Anterior cingulate cortex (tissue), 58 donors: ENCODE measurements at regions not wholly inside any gene's neighbourhood (a gene's known extent, or its start where the extent isn't known, plus 50 kb on each side); places are given as distances from the start of the nearest gene placed in this dataset.
A peak's percentile ranks its signal among the peaks of the same experiment; 100 is the strongest.

Source experiments
- DNase-seq, 58 donors: peaks; one replicate each; lab custom pipeline; 2025; lab: John Stamatoyannopoulos, UW

GRCh38 chr20:51166489-51166888, 143.6 kb upstream of the KCNG1 start:
- DNase-seq, result no peak

GRCh38 chr20:51165131-51165530, 142.2 kb upstream of the KCNG1 start:
- DNase-seq, result no peak

GRCh38 chr20:51164731-51165130, 141.8 kb upstream of the KCNG1 start:
- DNase-seq, result no peak

GRCh38 chr20:51163996-51164600, 141.2 kb upstream of the KCNG1 start:
- no peak for DNase-seq

- DNase-seq, result no peak
Measured at GRCh38 chr20:51162015-51162414, 139.1 kb upstream of the KCNG1 start.

GRCh38 chr20:51160821-51161220, 137.9 kb upstream of the KCNG1 start:
- no peak for DNase-seq

- DNase-seq, result no peak
Measured at GRCh38 chr20:51159981-51160380, 137.1 kb upstream of the KCNG1 start.

- peak in 5 of 58 donors; percentile 4 to 26 (median 11) for DNase-seq
Measured at GRCh38 chr20:51159303-51159702, 136.4 kb upstream of the KCNG1 start.

- DNase-seq, result no peak
Measured at GRCh38 chr20:51158226-51158625, 135.3 kb upstream of the KCNG1 start.

- peak in 17 of 58 donors; percentile 7 to 43 (median 16) for DNase-seq
Measured at GRCh38 chr20:51156041-51156982, 133.4 kb upstream of the KCNG1 start.

GRCh38 chr20:51154708-51155690, 132.1 kb upstream of the KCNG1 start:
- no peak for DNase-seq

GRCh38 chr20:51153867-51154707, 131.2 kb upstream of the KCNG1 start:
- DNase-seq, result no peak

GRCh38 chr20:51148941-51149340, 126.0 kb upstream of the KCNG1 start:
- DNase-seq, result no peak

- DNase-seq, result no peak
Measured at GRCh38 chr20:51144476-51144875, 121.6 kb upstream of the KCNG1 start.

GRCh38 chr20:51143652-51144051, 120.7 kb upstream of the KCNG1 start:
- DNase-seq, result no peak

- no peak for DNase-seq
Measured at GRCh38 chr20:51142448-51142847, 119.5 kb upstream of the KCNG1 start.

- DNase-seq, result no peak
Measured at GRCh38 chr20:51140671-51141070, 117.8 kb upstream of the KCNG1 start.

GRCh38 chr20:51139891-51140290, 117.0 kb upstream of the KCNG1 start:
- no peak for DNase-seq

GRCh38 chr20:51138576-51138975, 115.7 kb upstream of the KCNG1 start:
- no peak for DNase-seq

- no peak for DNase-seq
Measured at GRCh38 chr20:51137461-51137860, 114.6 kb upstream of the KCNG1 start.
